Naive thymus-derived CD4-positive, alpha-beta T cell (primary cell): ENCODE measurements at regions not wholly inside any gene's neighbourhood (a gene's known extent, or its start where the extent isn't known, plus 50 kb on each side); places are given as distances from the start of the nearest gene placed in this dataset.

ENCODE experiments used
- ATAC-seq: fragments of 150-1000 bp; cut with Tn5 transposase; 2 replicates; pipeline ENCODE4 v1.10.0; 2021; ENCODE audit warnings: mild to moderate bottlenecking, moderate library complexity
- CTCF ChIA-PET: fragments of 350-600 bp; sonication (Branson Sonifier 250); formaldehyde crosslinking; loops from one replicate; lab custom pipeline; 2021; ENCODE audit warnings: antibody characterized with exemption; lab: Charles Lee
- POLR2A ChIA-PET: fragments of 350-600 bp; sonication (Branson Sonifier 250); formaldehyde crosslinking; loops from one replicate; lab custom pipeline; 2021; ENCODE audit warnings: antibody characterized with exemption, inconsistent platforms; lab: Charles Lee
- DNase-seq, 9 donors: peaks; one replicate each; pipeline versions ENCODE4 v3.0.0 to v3.0.0-alpha.2; 2020 to 2022; ENCODE audit warnings: mixed read lengths in 1 of 9
- H3K27ac ChIP-seq: one replicate; pipeline ENCODE4 v1.7.0; 2013; ENCODE audit warnings: mild to moderate bottlenecking, low read depth, low read length, moderate library complexity
- H3K27me3 ChIP-seq, 2 donors: one replicate each; pipeline ENCODE4 v1.7.0; 2013; ENCODE audit warnings: low read length in 2 of 2, mild to moderate bottlenecking in 2 of 2, moderate library complexity in 2 of 2; ENCODE audit not compliant: control insufficient read depth in 2 of 2, insufficient read depth in 2 of 2
- H3K36me3 ChIP-seq, 3 experiments: 1 replicate in 2 of 3; 2 replicates in 1 of 3; pipeline ENCODE4 v1.7.0; 2013; ENCODE audit warnings: low read length in 3 of 3, mild to moderate bottlenecking in 3 of 3, moderate library complexity in 1 of 3; ENCODE audit not compliant: insufficient read depth in 3 of 3, control insufficient read depth in 2 of 3
- H3K4me1 ChIP-seq, 2 donors: one replicate each; pipeline ENCODE4 v1.7.0; 2013; ENCODE audit warnings: low read length in 2 of 2, mild to moderate bottlenecking in 2 of 2, moderate library complexity in 1 of 2; ENCODE audit not compliant: control insufficient read depth in 2 of 2, insufficient read depth in 2 of 2
- H3K4me3 ChIP-seq: 2 replicates; pipeline ENCODE4 v1.7.0; 2013; ENCODE audit warnings: mild to moderate bottlenecking, low read length
- H3K9me3 ChIP-seq, 3 experiments: 1 replicate in 2 of 3; 2 replicates in 1 of 3; pipeline ENCODE4 v1.7.0; 2013; ENCODE audit warnings: low read length in 3 of 3; ENCODE audit not compliant: control insufficient read depth in 2 of 3
- H3K27ac Mint-ChIP-seq, 9 donors: one replicate each; pipeline ENCODE4 v1.8.0; 2020 to 2022; ENCODE audit warnings: mixed read lengths in 9 of 9, mild to moderate bottlenecking in 8 of 9, moderate library complexity in 5 of 9, inconsistent platforms in 2 of 9
- H3K27me3 Mint-ChIP-seq, 5 donors: one replicate each; pipeline ENCODE4 v1.8.0; 2021 to 2022; ENCODE audit warnings: mixed read lengths in 5 of 5, mild to moderate bottlenecking in 1 of 5
- H3K36me3 Mint-ChIP-seq, 5 donors: one replicate each; pipeline ENCODE4 v1.8.0; 2020 to 2022; ENCODE audit warnings: mixed read lengths in 5 of 5, mild to moderate bottlenecking in 3 of 5, inconsistent platforms in 1 of 5
- H3K4me1 Mint-ChIP-seq, 7 donors: one replicate each; pipeline ENCODE4 v1.8.0; 2020 to 2022; ENCODE audit warnings: mixed read lengths in 7 of 7, mild to moderate bottlenecking in 3 of 7, inconsistent platforms in 1 of 7
- H3K4me3 Mint-ChIP-seq, 10 donors: one replicate each; pipeline ENCODE4 v1.8.0; 2020 to 2022; ENCODE audit warnings: mild to moderate bottlenecking in 10 of 10, mixed read lengths in 10 of 10, moderate library complexity in 6 of 10, inconsistent platforms in 2 of 10
- H3K9me3 Mint-ChIP-seq, 11 donors: one replicate each; pipeline ENCODE4 v1.8.0; 2020 to 2022; ENCODE audit warnings: mixed read lengths in 11 of 11, mild to moderate bottlenecking in 4 of 11, inconsistent platforms in 1 of 11, moderate library complexity in 1 of 11
- intact Hi-C, 2 donors: fragments of 100-400 bp; cut with micrococcal nuclease; formaldehyde crosslinking; loops; one replicate each; pipeline ENCODE4 v1.15.1; 2023

- H3K9me3 ChIP-seq: no peaks in the 10 kb centered on the region
- ATAC-seq (no peak), DNase-seq (no peak)
- no peaks in the 10 kb centered on the region for H3K36me3 ChIP-seq
- H3K9me3 Mint-ChIP-seq: peaks cover 0 to 5% (median 0%) of the 10 kb centered on the region in 11 donors
- H3K4me3 Mint-ChIP-seq: no peak overlapping the region
- no peaks in the 10 kb centered on the region for H3K4me1 Mint-ChIP-seq
- intact Hi-C loops: no loop called here
- no peak overlapping the region for H3K27ac Mint-ChIP-seq
- no peak overlapping the region for H3K4me3 ChIP-seq
- no peak overlapping the region for H3K27ac ChIP-seq
- H3K27me3 Mint-ChIP-seq: no peaks in the 10 kb centered on the region
- CTCF ChIA-PET: no interaction called here
- POLR2A ChIA-PET: no interaction called here
- no peaks in the 10 kb centered on the region for H3K27me3 ChIP-seq
- no peaks in the 10 kb centered on the region for H3K36me3 Mint-ChIP-seq
- no peaks in the 10 kb centered on the region for H3K4me1 ChIP-seq
Observed at GRCh38 chr13:83311886-83312577, 570.2 kb downstream of the SLITRK1 start.

GRCh38 chr13:83298617-83299016 is 583.7 kb downstream of the SLITRK1 start:
- H3K4me3 ChIP-seq: no peak overlapping the region
- intact Hi-C loops: no loop called here
- ChIA-PET POLR2A (no interaction called here), CTCF (no interaction called here)
- H3K36me3 ChIP-seq: no peaks in the 10 kb centered on the region
- no peaks in the 10 kb centered on the region for H3K9me3 ChIP-seq
- DNase-seq (no peak), ATAC-seq (no peak)
- Mint-ChIP-seq H3K27me3 (no peaks in the 10 kb centered on the region), H3K27ac (no peak overlapping the region), H3K4me3 (no peak overlapping the region), H3K36me3 (no peaks in the 10 kb centered on the region), H3K4me1 (no peaks in the 10 kb centered on the region), H3K9me3 (peaks cover 0 to 21% (median 7%) of the 10 kb centered on the region in 11 donors)
- H3K27me3 ChIP-seq: no peaks in the 10 kb centered on the region
- H3K27ac ChIP-seq: no peak overlapping the region
- no peaks in the 10 kb centered on the region for H3K4me1 ChIP-seq

- POLR2A ChIA-PET: no interaction called here
- no peaks in the 10 kb centered on the region for H3K36me3 ChIP-seq
- H3K9me3 Mint-ChIP-seq: peaks cover 0 to 26% (median 7%) of the 10 kb centered on the region in 11 donors
- H3K4me3 ChIP-seq: no peak overlapping the region
- no peaks in the 10 kb centered on the region for H3K36me3 Mint-ChIP-seq
- H3K4me1 ChIP-seq: no peaks in the 10 kb centered on the region
- no peak overlapping the region for H3K27ac ChIP-seq
- DNase-seq (no peak), ATAC-seq (no peak)
- H3K4me3 Mint-ChIP-seq: no peak overlapping the region
- no peaks in the 10 kb centered on the region for H3K9me3 ChIP-seq
- H3K4me1 Mint-ChIP-seq: no peaks in the 10 kb centered on the region
- intact Hi-C loops: no loop called here
- CTCF ChIA-PET: no interaction called here
- no peak overlapping the region for H3K27ac Mint-ChIP-seq
- H3K27me3 Mint-ChIP-seq: no peaks in the 10 kb centered on the region
- H3K27me3 ChIP-seq: no peaks in the 10 kb centered on the region
Observed at GRCh38 chr13:83297586-83298290, 584.5 kb downstream of the SLITRK1 start.

DNA sequence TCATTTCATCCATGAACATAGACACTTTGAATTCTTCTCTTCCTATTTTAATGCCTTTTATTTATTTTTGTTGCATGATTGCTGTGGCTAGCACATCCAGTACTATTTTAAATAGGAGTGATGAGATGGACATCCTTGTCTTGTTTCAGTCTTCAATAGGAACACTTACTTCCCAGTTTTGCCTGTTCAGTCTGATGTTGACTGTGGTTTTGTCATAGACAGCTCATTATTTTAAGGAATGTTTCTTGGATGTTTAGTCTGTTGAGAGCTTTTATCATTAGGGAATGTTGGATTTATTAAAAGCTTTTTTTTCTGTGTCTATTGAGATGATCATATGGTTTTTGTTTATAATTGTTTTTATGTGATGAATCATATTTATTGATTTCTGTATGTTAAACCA is 586.6 kb downstream of the SLITRK1 start:
- ATAC-seq (no peak), DNase-seq (no peak)
- Mint-ChIP-seq H3K4me3 (no peak overlapping the region), H3K4me1 (no peaks in the 10 kb centered on the region), H3K27ac (no peak overlapping the region), H3K27me3 (no peaks in the 10 kb centered on the region), H3K36me3 (no peaks in the 10 kb centered on the region), H3K9me3 (peaks cover 0 to 21% (median 7%) of the 10 kb centered on the region in 11 donors)
- Histone ChIP-seq H3K4me1 (no peaks in the 10 kb centered on the region), H3K36me3 (no peaks in the 10 kb centered on the region), H3K9me3 (no peaks in the 10 kb centered on the region), H3K4me3 (no peak overlapping the region), H3K27me3 (no peaks in the 10 kb centered on the region), H3K27ac (no peak overlapping the region)
- POLR2A ChIA-PET: no interaction called here
- CTCF ChIA-PET: no interaction called here
- intact Hi-C loops: no loop called here

DNA sequence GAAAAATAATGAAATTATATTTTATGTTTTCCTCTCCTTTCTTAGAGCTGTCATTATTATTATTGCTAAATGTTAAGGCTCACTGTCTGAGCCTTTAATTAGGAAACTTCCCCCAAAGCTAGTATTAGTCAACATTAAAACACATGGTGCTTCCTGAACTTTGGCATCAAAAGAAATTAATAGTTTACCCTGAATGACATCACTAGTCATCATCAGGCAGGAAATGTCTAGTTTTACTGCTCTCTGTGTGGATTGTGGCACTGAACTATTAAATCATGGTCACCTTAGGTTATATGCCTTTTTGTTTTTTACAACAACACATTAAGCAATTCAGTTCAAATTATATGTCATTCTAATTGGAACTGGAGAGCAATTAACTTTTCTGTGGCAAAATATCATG is 595.5 kb downstream of the SLITRK1 start:
- Mint-ChIP-seq H3K27ac (no peak overlapping the region), H3K36me3 (no peaks in the 10 kb centered on the region), H3K27me3 (no peaks in the 10 kb centered on the region), H3K4me3 (no peak overlapping the region), H3K4me1 (no peaks in the 10 kb centered on the region), H3K9me3 (peaks cover 0 to 22% (median 0%) of the 10 kb centered on the region in 11 donors)
- Histone ChIP-seq H3K4me1 (no peaks in the 10 kb centered on the region), H3K9me3 (no peaks in the 10 kb centered on the region), H3K27me3 (no peaks in the 10 kb centered on the region), H3K4me3 (no peak overlapping the region), H3K36me3 (no peaks in the 10 kb centered on the region), H3K27ac (no peak overlapping the region)
- CTCF ChIA-PET: no interaction called here
- no peak for ATAC-seq
- POLR2A ChIA-PET: no interaction called here
- no peak for DNase-seq
- intact Hi-C loops: no loop called here

- Histone ChIP-seq H3K9me3 (no peaks in the 10 kb centered on the region), H3K4me3 (no peak overlapping the region), H3K27ac (no peak overlapping the region), H3K27me3 (no peaks in the 10 kb centered on the region), H3K4me1 (no peaks in the 10 kb centered on the region), H3K36me3 (no peaks in the 10 kb centered on the region)
- DNase-seq: no peak
- ChIA-PET CTCF (no interaction called here), POLR2A (no interaction called here)
- intact Hi-C loops: no loop called here
- ATAC-seq: no peak
- peaks cover 0 to 19% (median 3%) of the 10 kb centered on the region in 11 donors for H3K9me3 Mint-ChIP-seq
- H3K4me3 Mint-ChIP-seq: no peak overlapping the region
- no peaks in the 10 kb centered on the region for H3K27me3 Mint-ChIP-seq
- H3K36me3 Mint-ChIP-seq: no peaks in the 10 kb centered on the region
- no peaks in the 10 kb centered on the region for H3K4me1 Mint-ChIP-seq
- H3K27ac Mint-ChIP-seq: no peak overlapping the region
Observed at GRCh38 chr13:83281654-83282053, 600.6 kb downstream of the SLITRK1 start.

DNA sequence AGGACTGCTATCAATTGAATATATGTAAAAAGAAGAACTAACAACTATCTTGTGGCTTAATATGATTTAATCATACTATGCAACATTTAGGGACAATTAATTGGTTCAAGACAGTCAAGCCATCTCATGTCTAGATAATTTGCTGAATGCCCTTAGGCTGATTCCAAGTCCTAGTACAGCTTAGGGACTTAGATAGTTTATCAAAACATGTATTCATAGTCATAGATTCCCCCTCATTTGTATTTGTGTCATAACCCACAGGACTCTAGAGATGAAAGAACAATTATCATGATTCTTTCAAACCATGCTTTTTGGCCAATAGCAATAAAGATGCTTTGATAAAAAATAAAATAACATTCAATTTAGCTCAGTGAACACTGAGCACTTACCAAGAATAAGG is 607.6 kb downstream of the SLITRK1 start:
- Mint-ChIP-seq H3K4me1 (no peaks in the 10 kb centered on the region), H3K9me3 (peaks cover 0 to 17% (median 4%) of the 10 kb centered on the region in 11 donors), H3K4me3 (no peak overlapping the region), H3K36me3 (no peaks in the 10 kb centered on the region), H3K27me3 (no peaks in the 10 kb centered on the region), H3K27ac (no peak overlapping the region)
- Histone ChIP-seq H3K27me3 (no peaks in the 10 kb centered on the region), H3K9me3 (no peaks in the 10 kb centered on the region), H3K4me1 (no peaks in the 10 kb centered on the region), H3K27ac (no peak overlapping the region), H3K4me3 (no peak overlapping the region), H3K36me3 (no peaks in the 10 kb centered on the region)
- ChIA-PET POLR2A (no interaction called here), CTCF (no interaction called here)
- ATAC-seq (no peak), DNase-seq (no peak)
- intact Hi-C loops: no loop called here
